CD4-positive, alpha-beta T cell (primary cell): ENCODE measurements at regions not wholly inside any gene's neighbourhood (a gene's known extent, or its start where the extent isn't known, plus 50 kb on each side); places are given as distances from the start of the nearest gene placed in this dataset.
"Not testable (repeated sequence)": the region's sequence is repeated elsewhere in the genome, so short reads cannot be mapped to it uniquely, and the experiment has no call there.

ENCODE experiments used
- ATAC-seq: fragments of 200-7000 bp; cut with Tn5 transposase; one replicate; pipeline ENCODE4 v1.10.0; 2022; ENCODE audit warnings: mild to moderate bottlenecking; ENCODE audit not compliant: poor library complexity
- CTCF ChIA-PET: fragments of 350-600 bp; sonication (Branson Sonifier 250); formaldehyde crosslinking; loops from one replicate; lab custom pipeline; 2021; ENCODE audit warnings: antibody characterized with exemption, inconsistent platforms; lab: Charles Lee
- POLR2A ChIA-PET: fragments of 350-600 bp; sonication (Branson Sonifier 250); formaldehyde crosslinking; loops from one replicate; lab custom pipeline; 2021; ENCODE audit warnings: antibody characterized with exemption, inconsistent platforms; lab: Charles Lee
- DNase-seq, 14 experiments: peaks; one replicate each; pipeline ENCODE4 v3.0.0-alpha.2; 2013 to 2020; ENCODE audit warnings: mixed read lengths in 2 of 14
- H3K27ac ChIP-seq, 2 donors: one replicate each; pipeline versions ENCODE4 v1.5.1 to v1.7.0; 2013; ENCODE audit warnings: low read length in 2 of 2, low read depth in 1 of 2, mild to moderate bottlenecking in 1 of 2
- H3K27me3 ChIP-seq, 2 experiments: 1 replicate in 1 of 2; 2 replicates in 1 of 2; pipeline versions ENCODE4 v1.6.1 to v1.7.0; 2013; ENCODE audit warnings: low read length in 2 of 2, control low read depth in 1 of 2, mild to moderate bottlenecking in 1 of 2, moderate library complexity in 1 of 2; ENCODE audit not compliant: insufficient read depth in 2 of 2, control insufficient read depth in 1 of 2
- H3K36me3 ChIP-seq: one replicate; pipeline ENCODE4 v1.6.1; 2013; ENCODE audit warnings: low read length, control low read depth; ENCODE audit not compliant: insufficient read depth
- H3K4me1 ChIP-seq: one replicate; pipeline ENCODE4 v1.6.1; 2013; ENCODE audit warnings: low read length, control low read depth; ENCODE audit not compliant: insufficient read depth
- H3K4me3 ChIP-seq: one replicate; pipeline ENCODE4 v1.5.1; 2013; ENCODE audit warnings: mild to moderate bottlenecking, low read length, moderate library complexity
- H3K9me3 ChIP-seq, 2 experiments: 1 replicate in 1 of 2; 2 replicates in 1 of 2; pipeline versions ENCODE4 v1.6.1 to v1.7.0; 2013; ENCODE audit warnings: low read length in 2 of 2, mild to moderate bottlenecking in 2 of 2, control low read depth in 1 of 2, moderate library complexity in 1 of 2; ENCODE audit not compliant: control insufficient read depth in 1 of 2, insufficient read depth in 1 of 2
- H3K27ac Mint-ChIP-seq: one replicate; pipeline ENCODE4 v1.8.0; 2020; ENCODE audit warnings: mixed read lengths
- H3K27me3 Mint-ChIP-seq: one replicate; pipeline ENCODE4 v1.8.0; 2021; ENCODE audit warnings: mixed read lengths
- H3K36me3 Mint-ChIP-seq: one replicate; pipeline ENCODE4 v1.8.0; 2021; ENCODE audit warnings: low read depth, mixed read lengths
- H3K4me1 Mint-ChIP-seq: one replicate; pipeline ENCODE4 v1.8.0; 2021; ENCODE audit warnings: low read depth, mixed read lengths
- H3K4me3 Mint-ChIP-seq: one replicate; pipeline ENCODE4 v1.8.0; 2020; ENCODE audit warnings: mild to moderate bottlenecking, mixed read lengths
- H3K9me3 Mint-ChIP-seq: one replicate; pipeline ENCODE4 v1.8.0; 2020; ENCODE audit warnings: mixed read lengths
- intact Hi-C, 2 experiments: fragments of 100-400 bp; cut with DNase I in 1 of 2; cut with micrococcal nuclease in 1 of 2; formaldehyde crosslinking; loops; one replicate each; pipeline versions ENCODE4 v1.15.1 to v1.9.0; 2023 to 2025; cut with DNase I, micrococcal nuclease
- TF ChIP-seq, protein P1 (sequence below): fragments of 200-600 bp; IDR thresholded peaks from one replicate; pipeline ENCODE4 v1.8.0; 2022; ENCODE audit warnings: antibody characterized with exemption, mild to moderate bottlenecking

DNA sequence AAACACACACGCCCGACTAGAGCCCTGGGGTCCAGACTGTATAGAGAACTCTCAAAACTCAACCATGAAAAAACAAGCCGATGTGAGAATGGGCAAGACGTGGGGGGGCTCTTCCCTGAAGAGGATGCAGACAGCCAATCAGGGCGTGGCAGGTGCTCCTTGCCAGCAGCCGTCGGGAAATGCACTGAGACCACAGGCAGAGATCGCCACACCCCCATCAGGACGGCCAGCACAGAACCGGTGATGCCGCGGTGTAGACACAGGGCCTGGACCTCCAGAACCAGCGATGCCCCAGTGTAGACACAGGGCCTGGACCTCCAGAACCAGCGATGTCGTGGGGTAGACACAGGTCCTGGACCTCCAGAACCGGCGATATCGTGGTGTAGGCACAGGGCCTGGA, 169.2 kb downstream of the LAT start:
- Histone ChIP-seq H3K9me3 (no peaks in the 10 kb centered on the region), H3K36me3 (no peaks in the 10 kb centered on the region), H3K4me1 (peaks cover 59% of the 10 kb centered on the region), H3K4me3 (no peak overlapping the region), H3K27ac (no peak overlapping the region), H3K27me3 (no peaks in the 10 kb centered on the region)
- no peak overlapping the region for H3K4me3 Mint-ChIP-seq
- peaks cover 15% of the 10 kb centered on the region for H3K36me3 Mint-ChIP-seq
- no peaks in the 10 kb centered on the region for H3K9me3 Mint-ChIP-seq
- ATAC-seq, result no peak
- ChIA-PET CTCF (no interaction called here), POLR2A (no interaction called here)
- H3K27me3 Mint-ChIP-seq, result no peaks in the 10 kb centered on the region
- DNase-seq, result no peak
- TF ChIP-seq, protein P1, sequence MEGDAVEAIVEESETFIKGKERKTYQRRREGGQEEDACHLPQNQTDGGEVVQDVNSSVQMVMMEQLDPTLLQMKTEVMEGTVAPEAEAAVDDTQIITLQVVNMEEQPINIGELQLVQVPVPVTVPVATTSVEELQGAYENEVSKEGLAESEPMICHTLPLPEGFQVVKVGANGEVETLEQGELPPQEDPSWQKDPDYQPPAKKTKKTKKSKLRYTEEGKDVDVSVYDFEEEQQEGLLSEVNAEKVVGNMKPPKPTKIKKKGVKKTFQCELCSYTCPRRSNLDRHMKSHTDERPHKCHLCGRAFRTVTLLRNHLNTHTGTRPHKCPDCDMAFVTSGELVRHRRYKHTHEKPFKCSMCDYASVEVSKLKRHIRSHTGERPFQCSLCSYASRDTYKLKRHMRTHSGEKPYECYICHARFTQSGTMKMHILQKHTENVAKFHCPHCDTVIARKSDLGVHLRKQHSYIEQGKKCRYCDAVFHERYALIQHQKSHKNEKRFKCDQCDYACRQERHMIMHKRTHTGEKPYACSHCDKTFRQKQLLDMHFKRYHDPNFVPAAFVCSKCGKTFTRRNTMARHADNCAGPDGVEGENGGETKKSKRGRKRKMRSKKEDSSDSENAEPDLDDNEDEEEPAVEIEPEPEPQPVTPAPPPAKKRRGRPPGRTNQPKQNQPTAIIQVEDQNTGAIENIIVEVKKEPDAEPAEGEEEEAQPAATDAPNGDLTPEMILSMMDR, result no peak
- peak overlapping the region; percentile 99 for H3K27ac Mint-ChIP-seq
- intact Hi-C loops, result no loop called here
- peaks cover 64% of the 10 kb centered on the region for H3K4me1 Mint-ChIP-seq

DNA sequence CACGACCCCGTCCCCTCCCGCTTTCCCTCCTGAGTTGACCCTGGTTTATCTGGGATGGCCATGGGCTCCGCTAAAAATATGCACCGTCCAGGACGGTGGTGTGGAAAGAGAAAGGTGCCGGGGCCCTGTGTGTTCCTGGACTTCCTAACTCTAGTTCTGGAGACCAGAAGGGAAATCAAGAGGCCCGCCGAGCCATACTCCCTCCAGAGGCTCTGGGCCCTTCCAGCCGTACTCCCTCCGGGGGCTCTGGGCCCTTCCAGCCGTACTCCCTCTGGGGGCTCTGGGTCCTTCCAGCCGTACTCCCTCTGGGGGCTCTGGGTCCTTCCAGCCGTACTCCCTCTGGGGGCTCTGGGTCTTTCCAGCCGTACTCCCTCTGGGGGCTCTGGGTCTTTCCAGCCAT, 168.5 kb downstream of the LAT start:
- H3K4me1 Mint-ChIP-seq, result peaks cover 71% of the 10 kb centered on the region
- intact Hi-C loops, CTCF ChIA-PET, POLR2A ChIA-PET, H3K27me3 ChIP-seq, H3K36me3 ChIP-seq, H3K9me3 ChIP-seq, DNase-seq, H3K4me3 ChIP-seq, H3K4me3 Mint-ChIP-seq, H3K9me3 Mint-ChIP-seq, H3K27me3 Mint-ChIP-seq, ATAC-seq: not testable (repeated sequence)
- peaks cover 20% of the 10 kb centered on the region for H3K36me3 Mint-ChIP-seq
- peaks cover 66% of the 10 kb centered on the region for H3K4me1 ChIP-seq
- H3K27ac Mint-ChIP-seq, result peak overlapping the region; percentile 97
- H3K27ac ChIP-seq, result peak overlapping the region in 1 of 2 donors; percentile 21

DNA sequence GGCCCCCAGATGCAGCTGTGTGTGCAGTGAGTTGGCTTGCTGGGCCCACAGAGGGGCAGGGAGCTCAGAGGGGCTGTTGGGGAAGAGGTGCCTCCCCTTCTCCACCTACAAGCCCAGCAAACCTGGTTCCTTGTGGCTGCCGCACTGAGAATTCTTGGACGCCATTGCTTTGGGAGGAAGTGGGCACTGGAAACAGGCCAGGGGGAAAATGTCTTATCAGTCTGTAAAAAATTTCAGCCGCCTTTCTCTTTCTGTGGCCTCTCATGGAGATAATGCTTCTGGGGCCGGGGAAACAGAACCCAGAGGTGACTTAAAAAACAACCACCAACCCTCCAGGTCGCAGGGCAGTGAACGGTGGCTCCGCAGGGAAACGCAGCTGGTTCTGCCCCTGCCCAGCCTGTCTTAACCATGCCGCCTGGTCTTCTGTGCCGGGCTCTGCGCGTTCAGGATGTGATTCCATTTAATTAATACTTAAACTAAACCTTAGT, 167.7 kb downstream of the LAT start:
- CTCF ChIA-PET, H3K9me3 Mint-ChIP-seq, H3K27me3 Mint-ChIP-seq, POLR2A ChIA-PET, ATAC-seq, H3K9me3 ChIP-seq, H3K4me3 ChIP-seq, H3K27me3 ChIP-seq, DNase-seq, H3K27ac ChIP-seq, H3K36me3 ChIP-seq, intact Hi-C loops: not testable (repeated sequence)
- Mint-ChIP-seq H3K4me3 (peak overlapping the region; percentile 38), H3K4me1 (peaks cover 79% of the 10 kb centered on the region), H3K27ac (peak overlapping the region; percentile 97), H3K36me3 (peaks cover 20% of the 10 kb centered on the region)
- H3K4me1 ChIP-seq, result peaks cover 71% of the 10 kb centered on the region

DNA sequence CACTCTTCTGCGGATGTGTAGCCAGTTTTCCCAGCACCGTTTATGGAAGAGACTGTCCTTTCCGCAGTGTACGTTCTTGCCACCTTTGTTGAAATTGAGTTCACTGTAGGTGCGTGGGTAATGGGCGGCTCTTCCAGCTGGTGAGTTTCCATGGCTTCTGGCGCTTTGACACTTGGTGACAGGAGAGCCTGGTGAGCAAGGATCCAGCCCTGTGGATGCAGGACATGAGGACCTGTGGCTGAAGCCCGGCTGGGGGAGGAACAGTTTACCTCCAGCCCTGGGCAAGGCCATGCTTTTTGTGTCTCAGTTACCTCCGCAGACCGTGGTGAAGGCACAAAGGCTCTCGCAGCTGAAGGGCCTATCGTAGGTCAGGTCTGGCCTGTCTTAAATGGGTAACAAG, 166.5 kb downstream of the LAT start:
- ChIA-PET POLR2A (no interaction called here), CTCF (no interaction called here)
- no peak for DNase-seq
- intact Hi-C loops, result no loop called here
- H3K4me3 ChIP-seq, result no peak overlapping the region
- Mint-ChIP-seq H3K27ac (peak overlapping the region; percentile 97), H3K4me1 (peaks cover 70% of the 10 kb centered on the region), H3K36me3 (peaks cover 11% of the 10 kb centered on the region), H3K9me3 (no peaks in the 10 kb centered on the region), H3K4me3 (no peak overlapping the region), H3K27me3 (no peaks in the 10 kb centered on the region)
- H3K27me3 ChIP-seq, result no peaks in the 10 kb centered on the region
- no peaks in the 10 kb centered on the region for H3K9me3 ChIP-seq
- H3K4me1 ChIP-seq, result peaks cover 60% of the 10 kb centered on the region
- no peak overlapping the region for H3K27ac ChIP-seq
- no peak for ATAC-seq
- H3K36me3 ChIP-seq, result no peaks in the 10 kb centered on the region
- TF ChIP-seq, protein P1, result no peak

DNA sequence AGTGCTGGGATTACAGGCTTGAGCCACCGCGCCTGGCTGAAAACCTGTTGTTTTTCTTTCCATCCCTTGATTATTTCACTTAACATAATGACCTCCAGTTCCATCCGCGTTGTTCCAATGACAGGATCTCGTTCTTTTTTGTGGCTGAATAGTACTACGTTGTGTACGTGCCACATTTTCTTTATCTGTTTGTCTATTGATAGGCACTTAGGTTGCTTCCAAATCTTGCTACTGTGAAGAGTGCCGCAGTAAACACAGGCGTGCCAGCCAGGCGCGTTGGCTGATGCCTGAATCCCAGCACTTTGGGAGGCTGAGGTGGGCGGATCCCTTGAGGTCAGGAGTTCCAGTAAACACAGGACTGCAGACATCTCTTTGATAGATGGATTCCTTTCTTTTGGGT, 165.1 kb downstream of the LAT start:
- DNase-seq, intact Hi-C loops, POLR2A ChIA-PET, ATAC-seq, CTCF ChIA-PET, H3K4me3 ChIP-seq, H3K36me3 ChIP-seq, H3K27me3 ChIP-seq, H3K9me3 ChIP-seq, H3K27me3 Mint-ChIP-seq, H3K9me3 Mint-ChIP-seq: not testable (repeated sequence)
- H3K27ac ChIP-seq, result peak overlapping the region; percentile 25 to 52
- H3K4me1 ChIP-seq, result peaks cover 48% of the 10 kb centered on the region
- H3K36me3 Mint-ChIP-seq, result peaks cover 15% of the 10 kb centered on the region
- peak overlapping the region; percentile 97 for H3K27ac Mint-ChIP-seq
- H3K4me1 Mint-ChIP-seq, result peaks cover 63% of the 10 kb centered on the region
- H3K4me3 Mint-ChIP-seq, result peak overlapping the region; percentile 20
